ENCODE measurements at regions not wholly inside any gene's neighbourhood (a gene's known extent, or its start where the extent isn't known, plus 50 kb on each side); places are given as distances from the start of the nearest gene placed in this dataset.
"Not testable (repeated sequence)": the region's sequence is repeated elsewhere in the genome, so short reads cannot be mapped to it uniquely, and the experiment has no call there.

DNA sequence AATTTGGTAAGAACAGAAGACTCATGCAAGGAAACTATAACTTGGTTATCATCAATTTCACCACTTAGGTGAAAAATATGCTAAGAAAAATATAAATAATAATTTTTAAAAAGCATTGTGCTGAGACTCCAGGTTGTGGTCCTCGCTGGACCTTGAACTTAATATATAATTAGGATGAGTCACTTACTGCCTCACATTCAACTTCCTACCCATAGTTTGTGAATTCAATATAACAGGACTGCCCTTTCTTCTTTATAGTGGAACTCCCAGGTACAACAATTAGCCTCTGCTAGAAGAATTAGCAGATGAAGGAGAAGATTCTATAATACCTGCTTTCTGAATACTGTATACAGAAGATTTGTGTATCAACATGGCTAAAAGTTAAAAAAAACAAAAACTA lies 149.1 kb upstream of the SPRED1 start:
- TF ChIP-seq, protein P1, sequence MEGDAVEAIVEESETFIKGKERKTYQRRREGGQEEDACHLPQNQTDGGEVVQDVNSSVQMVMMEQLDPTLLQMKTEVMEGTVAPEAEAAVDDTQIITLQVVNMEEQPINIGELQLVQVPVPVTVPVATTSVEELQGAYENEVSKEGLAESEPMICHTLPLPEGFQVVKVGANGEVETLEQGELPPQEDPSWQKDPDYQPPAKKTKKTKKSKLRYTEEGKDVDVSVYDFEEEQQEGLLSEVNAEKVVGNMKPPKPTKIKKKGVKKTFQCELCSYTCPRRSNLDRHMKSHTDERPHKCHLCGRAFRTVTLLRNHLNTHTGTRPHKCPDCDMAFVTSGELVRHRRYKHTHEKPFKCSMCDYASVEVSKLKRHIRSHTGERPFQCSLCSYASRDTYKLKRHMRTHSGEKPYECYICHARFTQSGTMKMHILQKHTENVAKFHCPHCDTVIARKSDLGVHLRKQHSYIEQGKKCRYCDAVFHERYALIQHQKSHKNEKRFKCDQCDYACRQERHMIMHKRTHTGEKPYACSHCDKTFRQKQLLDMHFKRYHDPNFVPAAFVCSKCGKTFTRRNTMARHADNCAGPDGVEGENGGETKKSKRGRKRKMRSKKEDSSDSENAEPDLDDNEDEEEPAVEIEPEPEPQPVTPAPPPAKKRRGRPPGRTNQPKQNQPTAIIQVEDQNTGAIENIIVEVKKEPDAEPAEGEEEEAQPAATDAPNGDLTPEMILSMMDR (IDR thresholded peaks at IDR 0.05): no peak
- TF ChIP-seq EP300 (IDR thresholded peaks at IDR 0.05): no peak
- TF ChIP-seq POLR2AphosphoS5 (IDR thresholded peaks at IDR 0.05): no peak
- TF ChIP-seq POLR2A (IDR thresholded peaks at IDR 0.05; ENCODE audit: low read depth): no peak
- intact Hi-C loops (cut with DNase I): no loop called here
- H3K27ac ChIP-seq (replicated peaks in 1 of 4): no peak overlapping the region
- H3K27me3 ChIP-seq: no peaks in the 10 kb centered on the region
- no peaks in the 10 kb centered on the region for H3K36me3 ChIP-seq
- 94% methylated on average over 1 of the region's 1 CpG for WGBS
- no peak overlapping the region for H3K4me3 ChIP-seq
- no peaks in the 10 kb centered on the region for H3K9me3 ChIP-seq
- DNase-seq (ENCODE audit: extremely low spot score): no peak
- no peaks in the 10 kb centered on the region for H3K4me1 ChIP-seq

DNA sequence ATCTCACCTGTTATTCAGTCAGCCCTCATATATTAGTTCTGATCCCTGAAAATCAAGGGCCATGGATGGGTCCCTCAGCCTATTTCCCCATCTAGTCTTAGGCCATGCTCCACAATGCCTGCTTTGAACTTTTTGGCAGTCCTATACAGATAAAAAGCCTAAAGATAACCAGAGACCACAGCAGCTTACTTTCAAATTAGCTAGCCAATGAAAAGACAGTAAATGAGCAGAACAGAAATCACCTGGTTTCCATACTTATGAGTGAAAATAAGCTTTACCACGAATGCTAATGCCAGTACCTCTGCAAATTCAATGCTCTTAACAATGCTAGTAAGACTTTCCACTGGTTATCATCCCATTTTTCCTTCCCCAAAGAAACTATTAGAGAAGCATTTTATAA lies 141.6 kb upstream of the SPRED1 start:
- WGBS: 69% methylated on average over 1 of the region's 1 CpG

GRCh38 chr15:38112406-38112805 lies 140.2 kb upstream of the SPRED1 start:
- H3K36me3 ChIP-seq: no peaks in the 10 kb centered on the region
- no peak for DNase-seq (ENCODE audit: extremely low spot score)
- 94% methylated on average over 6 of the region's 6 CpGs for WGBS
- intact Hi-C loops (cut with DNase I): no loop called here
- H3K27me3 ChIP-seq: no peaks in the 10 kb centered on the region
- H3K27ac ChIP-seq (replicated peaks in 1 of 4): no peak overlapping the region
- H3K4me3 ChIP-seq: no peak overlapping the region
- TF ChIP-seq POLR2AphosphoS5 (IDR thresholded peaks at IDR 0.05) (no peak), POLR2A (IDR thresholded peaks at IDR 0.05; ENCODE audit: low read depth) (no peak), EP300 (IDR thresholded peaks at IDR 0.05) (no peak)
- TF ChIP-seq, protein P1 (IDR thresholded peaks at IDR 0.05): no peak
- no peaks in the 10 kb centered on the region for H3K4me1 ChIP-seq
- H3K9me3 ChIP-seq: no peaks in the 10 kb centered on the region

More for the DNA sequence above, 141.6 kb upstream of the SPRED1 start:
- Histone ChIP-seq H3K36me3 (no peaks in the 10 kb centered on the region), H3K27ac (replicated peaks in 1 of 4) (no peak overlapping the region), H3K4me1 (no peaks in the 10 kb centered on the region), H3K9me3 (no peaks in the 10 kb centered on the region), H3K4me3 (no peak overlapping the region), H3K27me3 (no peaks in the 10 kb centered on the region)
- no peak for TF ChIP-seq POLR2A (IDR thresholded peaks at IDR 0.05; ENCODE audit: low read depth)
- TF ChIP-seq EP300 (IDR thresholded peaks at IDR 0.05): no peak
- TF ChIP-seq, protein P1 (IDR thresholded peaks at IDR 0.05): no peak
- TF ChIP-seq POLR2AphosphoS5 (IDR thresholded peaks at IDR 0.05): no peak
- no peak for DNase-seq (ENCODE audit: extremely low spot score)
- intact Hi-C loops (cut with DNase I): no loop called here

DNA sequence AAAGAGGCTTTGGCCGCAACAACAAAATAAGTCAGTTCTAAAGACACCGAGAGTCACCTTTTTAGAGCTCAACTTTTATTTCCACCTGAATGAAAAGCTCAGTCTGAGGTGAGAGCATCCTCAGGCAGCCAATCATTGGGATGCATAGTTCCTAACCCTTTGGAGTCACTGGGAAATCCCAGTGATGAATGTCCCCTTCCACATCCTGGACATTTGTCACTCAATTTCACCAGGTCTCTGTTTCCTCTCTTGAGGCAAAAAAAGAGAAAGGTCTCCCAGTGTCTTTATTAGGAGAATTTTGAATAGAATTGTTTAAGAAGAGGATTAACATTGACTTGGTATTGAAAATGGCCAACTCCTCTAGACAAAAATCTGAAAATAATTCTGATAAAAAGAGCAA lies 137.5 kb upstream of the SPRED1 start:
- TF ChIP-seq, protein P1 (IDR thresholded peaks at IDR 0.05): no peak
- TF ChIP-seq POLR2AphosphoS5 (IDR thresholded peaks at IDR 0.05) (no peak), POLR2A (IDR thresholded peaks at IDR 0.05; ENCODE audit: low read depth) (no peak), EP300 (IDR thresholded peaks at IDR 0.05) (no peak)
- 88% methylated on average over 2 of the region's 2 CpGs for WGBS
- H3K27ac ChIP-seq (replicated peaks in 1 of 4): no peak overlapping the region

DNA sequence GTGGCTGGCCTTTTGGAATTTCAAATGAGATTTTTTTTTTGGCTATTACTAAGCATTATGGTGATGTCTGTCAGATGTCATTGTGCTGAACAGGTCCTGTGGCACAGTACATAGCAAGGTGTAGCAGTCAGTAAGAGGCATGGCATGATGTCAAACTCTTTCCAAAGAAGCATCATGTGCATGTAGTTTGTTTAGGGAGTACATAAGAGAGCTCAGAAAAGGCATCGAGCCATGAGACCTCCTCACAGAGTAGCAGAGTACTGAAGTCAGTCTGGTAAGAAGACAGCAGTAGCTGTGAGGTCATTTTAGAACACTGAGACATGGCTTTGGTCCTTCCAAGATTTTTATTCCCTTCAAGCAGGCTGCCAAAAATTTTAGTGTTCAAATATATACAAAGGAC lies 134.9 kb upstream of the SPRED1 start:
- TF ChIP-seq EP300 (IDR thresholded peaks at IDR 0.05): no peak
- TF ChIP-seq POLR2A (IDR thresholded peaks at IDR 0.05; ENCODE audit: low read depth): no peak
- no peak for TF ChIP-seq POLR2AphosphoS5 (IDR thresholded peaks at IDR 0.05)
- TF ChIP-seq, protein P1 (IDR thresholded peaks at IDR 0.05): no peak
- Histone ChIP-seq H3K27me3 (no peaks in the 10 kb centered on the region), H3K4me1 (no peaks in the 10 kb centered on the region), H3K27ac (replicated peaks in 1 of 4) (no peak overlapping the region), H3K9me3 (no peaks in the 10 kb centered on the region), H3K36me3 (no peaks in the 10 kb centered on the region), H3K4me3 (no peak overlapping the region)
- no peak for DNase-seq (ENCODE audit: extremely low spot score)
- WGBS: 77% methylated on average over 1 of the region's 1 CpG
- intact Hi-C loops (cut with DNase I): no loop called here

More for the DNA sequence above, 137.5 kb upstream of the SPRED1 start:
- DNase-seq (ENCODE audit: extremely low spot score): no peak
- Histone ChIP-seq H3K9me3 (no peaks in the 10 kb centered on the region), H3K4me1 (no peaks in the 10 kb centered on the region), H3K36me3 (no peaks in the 10 kb centered on the region), H3K27me3 (no peaks in the 10 kb centered on the region), H3K4me3 (no peak overlapping the region)
- intact Hi-C loops (cut with DNase I): no loop called here

GRCh38 chr15:38119865-38120264 lies 132.8 kb upstream of the SPRED1 start:
- DNase-seq (ENCODE audit: extremely low spot score); H3K4me3 ChIP-seq; H3K36me3 ChIP-seq; H3K27ac ChIP-seq (replicated peaks in 1 of 4); H3K9me3 ChIP-seq; H3K4me1 ChIP-seq; intact Hi-C loops (cut with DNase I); H3K27me3 ChIP-seq: not testable (repeated sequence)
- WGBS: 73% methylated on average over 2 of the region's 3 CpGs
